ENCODE measurements at regions not wholly inside any gene's neighbourhood (a gene's known extent, or its start where the extent isn't known, plus 50 kb on each side); places are given as distances from the start of the nearest gene placed in this dataset.

DNA sequence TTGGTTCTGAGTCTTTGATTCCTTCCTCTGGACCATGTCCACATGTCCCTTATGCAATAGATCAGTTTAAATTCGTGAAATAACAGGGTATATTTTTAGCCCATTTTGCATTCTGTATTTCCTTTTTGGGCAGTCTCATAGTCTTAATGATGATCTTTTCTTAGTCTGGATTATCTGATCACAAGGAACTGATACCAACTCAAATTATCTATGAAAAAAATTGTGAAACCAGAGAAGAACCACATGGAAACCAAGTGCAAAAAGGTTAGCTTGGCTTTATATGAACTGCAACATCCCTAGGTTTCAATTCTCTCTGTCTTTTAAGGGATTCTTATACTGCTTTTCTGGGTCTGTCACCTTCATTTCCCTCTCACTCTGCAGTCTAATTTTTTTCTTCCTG is 608.6 kb upstream of the AADAT start:
- TF ChIP-seq CTCF (IDR thresholded peaks at IDR 0.05; ENCODE audit: low read length) (no peak), EZH2 (optimal IDR thresholded peaks at IDR 0.05; ENCODE audit: low read depth, low read length) (no peak), EZH2phosphoT487 (IDR thresholded peaks at IDR 0.05; ENCODE audit: low read length) (no peak)
